ENCODE measurements at regions not wholly inside any gene's neighbourhood (a gene's known extent, or its start where the extent isn't known, plus 50 kb on each side); places are given as distances from the start of the nearest gene placed in this dataset.

DNA sequence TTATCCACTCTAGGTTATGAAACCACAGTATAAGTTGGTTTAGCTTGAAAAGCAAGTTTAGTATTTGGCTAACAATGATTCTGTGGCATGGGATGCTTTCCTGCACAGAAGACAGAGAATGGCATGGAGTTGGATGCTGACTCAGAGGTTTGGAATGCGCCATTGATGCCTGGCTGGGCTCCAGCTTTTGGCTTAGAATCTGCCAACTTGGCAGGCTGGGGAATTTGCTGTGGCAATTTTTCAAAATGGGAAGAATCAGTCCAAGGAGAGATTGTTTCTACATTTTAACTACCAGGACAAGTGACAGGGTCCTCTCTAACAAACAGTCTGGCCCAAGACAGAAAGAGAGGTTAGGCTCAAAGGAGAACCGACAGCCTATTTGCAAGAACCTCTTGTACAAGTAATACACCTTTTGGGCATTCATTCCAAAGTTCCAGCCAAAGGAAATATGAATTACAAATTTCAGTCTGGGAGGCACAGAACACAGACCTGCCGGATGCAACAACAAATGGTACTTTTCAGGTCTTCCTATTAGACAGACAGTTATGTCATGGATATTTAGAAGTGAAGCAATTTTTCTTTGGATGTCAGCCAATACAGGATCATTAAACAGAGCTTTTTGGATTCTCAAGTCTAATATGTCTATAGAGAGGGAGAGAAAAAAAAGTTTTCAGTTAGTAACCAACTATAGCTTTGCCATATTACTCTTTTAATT is 1027.7 kb downstream of the TMEM182 start:
- no peak overlapping the region for H3K27ac ChIP-seq
- 48 to 61% (median 54%) methylated on average over 3 of the region's 3 CpGs for WGBS, 4 donors
- H3K4me3 ChIP-seq: no peak overlapping the region
- H3K9me3 ChIP-seq (replicated peaks in 1 of 3): no peaks in the 10 kb centered on the region
- TF ChIP-seq CTCF (IDR thresholded peaks at IDR 0.05): no peak
- TF ChIP-seq POLR2A (IDR thresholded peaks at IDR 0.05): no peak
- intact Hi-C loops (cut with DNase I): no loop called here
- DNase-seq: peak in 6 of 7 donors; percentile 17 to 66 (median 48)
- H3K36me3 ChIP-seq (replicated peaks in 1 of 2): no peaks in the 10 kb centered on the region
- H3K27me3 ChIP-seq: no peaks in the 10 kb centered on the region
- no peaks in the 10 kb centered on the region for H3K4me1 ChIP-seq (replicated peaks in 1 of 2)

DNA sequence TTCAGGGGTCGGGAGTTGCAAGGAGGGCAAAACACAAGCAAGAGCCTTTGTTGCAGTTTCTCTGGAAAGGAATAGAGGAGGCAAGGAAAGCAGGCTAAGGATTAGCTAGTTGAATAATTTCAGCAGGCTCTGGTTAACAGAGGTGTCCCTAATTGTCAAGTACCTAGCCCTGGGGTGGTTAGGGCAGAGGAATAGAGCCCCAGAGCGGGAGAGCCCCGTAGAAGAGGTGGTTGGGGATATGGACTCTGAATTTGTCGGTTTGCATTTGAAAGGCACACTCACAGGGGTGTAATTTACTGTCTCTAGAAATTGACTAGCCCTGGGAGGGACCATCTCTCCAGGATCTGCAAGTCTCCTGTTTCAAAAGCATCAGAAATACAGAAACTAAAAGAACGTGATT is 1030.2 kb downstream of the TMEM182 start:
- H3K4me3 ChIP-seq: no peak overlapping the region
- WGBS, 4 donors: 25 to 37% (median 28%) methylated on average over 5 of the region's 5 CpGs
- DNase-seq: no peak
- no peaks in the 10 kb centered on the region for H3K36me3 ChIP-seq (replicated peaks in 1 of 2)
- TF ChIP-seq CTCF (IDR thresholded peaks at IDR 0.05): no peak
- no peak for TF ChIP-seq POLR2A (IDR thresholded peaks at IDR 0.05)
- H3K27me3 ChIP-seq: no peaks in the 10 kb centered on the region
- no peak overlapping the region for H3K27ac ChIP-seq
- no peaks in the 10 kb centered on the region for H3K9me3 ChIP-seq (replicated peaks in 1 of 3)
- intact Hi-C loops (cut with DNase I): no loop called here
- H3K4me1 ChIP-seq (replicated peaks in 1 of 2): no peaks in the 10 kb centered on the region

DNA sequence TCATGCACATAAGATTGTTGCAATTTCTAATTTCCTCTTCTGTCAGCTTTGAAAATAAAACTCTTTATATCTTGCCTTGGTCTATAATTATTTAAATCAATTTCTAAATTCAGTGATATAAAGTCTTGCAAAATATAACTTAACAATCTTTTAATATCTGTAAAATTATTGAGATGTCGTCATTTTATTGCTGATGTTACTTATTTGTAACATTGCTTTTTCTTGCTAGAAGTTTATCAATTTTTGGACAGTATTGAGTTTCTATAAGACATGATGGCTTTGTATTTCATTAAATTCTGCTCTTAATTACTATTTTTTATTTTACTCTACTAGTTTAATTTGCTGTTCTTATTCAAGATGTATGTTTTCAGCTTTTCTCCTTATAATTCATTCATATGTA is 1036.5 kb downstream of the TMEM182 start:
- WGBS, 4 donors: 66 to 72% (median 68%) methylated on average over 1 of the region's 1 CpG
- Histone ChIP-seq H3K9me3 (replicated peaks in 1 of 3) (no peaks in the 10 kb centered on the region), H3K4me1 (replicated peaks in 1 of 2) (no peaks in the 10 kb centered on the region), H3K27ac (no peak overlapping the region), H3K27me3 (no peaks in the 10 kb centered on the region), H3K4me3 (no peak overlapping the region), H3K36me3 (replicated peaks in 1 of 2) (no peaks in the 10 kb centered on the region)
- intact Hi-C loops (cut with DNase I): no loop called here
- no peak for TF ChIP-seq CTCF (IDR thresholded peaks at IDR 0.05)
- no peak for TF ChIP-seq POLR2A (IDR thresholded peaks at IDR 0.05)
- no peak for DNase-seq

GRCh38 chr2:103804013-103804412 is 1042.2 kb downstream of the TMEM182 start:
- intact Hi-C loops (cut with DNase I): no loop called here
- Histone ChIP-seq H3K27ac (no peak overlapping the region), H3K36me3 (replicated peaks in 1 of 2) (no peaks in the 10 kb centered on the region), H3K9me3 (replicated peaks in 1 of 3) (no peaks in the 10 kb centered on the region), H3K4me3 (no peak overlapping the region), H3K4me1 (replicated peaks in 1 of 2) (no peaks in the 10 kb centered on the region), H3K27me3 (no peaks in the 10 kb centered on the region)
- DNase-seq: no peak
- TF ChIP-seq POLR2A (IDR thresholded peaks at IDR 0.05) (no peak), CTCF (IDR thresholded peaks at IDR 0.05) (no peak)
- WGBS, 4 donors: 29 to 59% (median 34%) methylated on average over 1 of the region's 1 CpG
